GM23338 (cell line): ENCODE measurements at regions not wholly inside any gene's neighbourhood (a gene's known extent, or its start where the extent isn't known, plus 50 kb on each side); places are given as distances from the start of the nearest gene placed in this dataset.

Source experiments
- ATAC-seq: fragments of 200-7000 bp; cut with Tn5 transposase; 3 replicates; pipeline ENCODE4 v1.9.1; 2020
- DNase-seq: peaks from one replicate; pipeline ENCODE4 v3.0.0-alpha.2; 2015; ENCODE audit warnings: low spot score
- H2AFZ ChIP-seq: fragments of 200-600 bp; sonication (generic); 2 replicates; pipeline ENCODE4 v1.8.0; 2016; ENCODE audit warnings: antibody characterized with exemption, mild to moderate bottlenecking, moderate library complexity
- H3F3A ChIP-seq: fragments of 200-600 bp; sonication (generic); replicated peaks from 2 replicates; pipeline ENCODE4 v1.8.0; 2017; ENCODE audit warnings: antibody characterized with exemption, mixed run types, low read depth
- H3K27ac ChIP-seq: fragments of 200-600 bp; sonication (generic); 2 replicates; pipeline ENCODE4 v1.6.1; 2016; ENCODE audit warnings: low read depth
- H3K27me3 ChIP-seq: fragments of 200-600 bp; sonication (generic); 2 replicates; pipeline ENCODE4 v1.8.0; 2016; ENCODE audit warnings: mild to moderate bottlenecking, mixed run types, moderate library complexity; ENCODE audit not compliant: insufficient read depth
- H3K36me3 ChIP-seq: fragments of 200-600 bp; sonication (generic); 2 replicates; pipeline ENCODE4 v1.8.0; 2016; ENCODE audit warnings: mild to moderate bottlenecking; ENCODE audit not compliant: insufficient read depth
- H3K4me1 ChIP-seq: fragments of 200-600 bp; sonication (generic); 2 replicates; pipeline ENCODE4 v1.8.0; 2016; ENCODE audit warnings: mild to moderate bottlenecking, moderate library complexity; ENCODE audit not compliant: insufficient read depth
- H3K4me2 ChIP-seq: fragments of 200-600 bp; sonication (generic); 2 replicates; pipeline ENCODE4 v1.7.1; 2017; ENCODE audit warnings: mixed run types
- H3K4me3 ChIP-seq: fragments of 200-600 bp; sonication (generic); 2 replicates; pipeline ENCODE4 v1.6.1; 2016; ENCODE audit warnings: mixed run types
- H3K79me2 ChIP-seq: fragments of 200-600 bp; sonication (generic); replicated peaks from 2 replicates; pipeline ENCODE4 v1.8.0; 2017; ENCODE audit warnings: mild to moderate bottlenecking; ENCODE audit not compliant: insufficient read depth
- H3K9me2 ChIP-seq: fragments of 200-600 bp; sonication (generic); 2 replicates; pipeline ENCODE4 v1.8.0; 2017; ENCODE audit not compliant: insufficient read depth
- H4K20me1 ChIP-seq: fragments of 200-600 bp; sonication (generic); replicated peaks from 2 replicates; pipeline ENCODE4 v1.8.0; 2017; ENCODE audit warnings: mild to moderate bottlenecking; ENCODE audit not compliant: insufficient read depth
- H3K27ac Mint-ChIP-seq: 2 replicates; pipeline ENCODE4 v1.8.0; 2020; ENCODE audit warnings: inconsistent platforms, mild to moderate bottlenecking, moderate library complexity, mixed read lengths
- H3K27me3 Mint-ChIP-seq: 3 replicates; pipeline ENCODE4 v1.8.0; 2022; ENCODE audit warnings: low read depth, mild to moderate bottlenecking, moderate library complexity, mixed read lengths, inconsistent platforms; ENCODE audit not compliant: insufficient read depth, poor library complexity
- H3K36me3 Mint-ChIP-seq: 3 replicates; pipeline ENCODE4 v1.8.0; 2021; ENCODE audit warnings: low read depth, mild to moderate bottlenecking, inconsistent platforms, moderate library complexity, mixed read lengths
- H3K4me1 Mint-ChIP-seq: 3 replicates; pipeline ENCODE4 v1.8.0; 2020; ENCODE audit warnings: mild to moderate bottlenecking, inconsistent platforms, mixed read lengths
- H3K4me3 Mint-ChIP-seq: 3 replicates; pipeline ENCODE4 v1.8.0; 2021; ENCODE audit warnings: moderate library complexity, mild to moderate bottlenecking, inconsistent platforms, mixed read lengths
- H3K9me3 Mint-ChIP-seq: 3 replicates; pipeline ENCODE4 v1.8.0; 2020; ENCODE audit warnings: moderate library complexity, mild to moderate bottlenecking, inconsistent platforms, mixed read lengths
- CREB1 ChIP-seq: fragments of 250-450 bp; sonication (Bioruptor Pico); IDR thresholded peaks from 2 replicates; pipeline ENCODE4 v1.5.0; 2020; ENCODE audit warnings: low read depth, mild to moderate bottlenecking, moderate library complexity
- CTCF ChIP-seq, 2 experiments: fragments of 200-600 bp in 1 of 2; sonication (generic) in 1 of 2; conservative IDR thresholded peaks; 2 replicates each; pipeline versions ENCODE4 v1.5.1 to v1.6.1; 2016 to 2017; ENCODE audit warnings: antibody characterized with exemption in 2 of 2, low read depth in 2 of 2, mild to moderate bottlenecking in 2 of 2, moderate library complexity in 1 of 2
- ETS1 ChIP-seq: IDR thresholded peaks from 2 replicates; pipeline ENCODE4 v1.6.1; 2016; ENCODE audit warnings: antibody characterized with exemption
- EZH2 ChIP-seq: fragments of 200-600 bp; sonication (generic); IDR thresholded peaks from one replicate; pipeline ENCODE4 v1.8.0; 2017; ENCODE audit warnings: antibody characterized with exemption, mild to moderate bottlenecking, low read depth; ENCODE audit not compliant: unreplicated experiment
- EZH2phosphoT487 ChIP-seq: fragments of 200-600 bp; sonication (generic); IDR thresholded peaks from one replicate; pipeline ENCODE4 v1.8.1; 2018; ENCODE audit warnings: antibody characterized with exemption; ENCODE audit not compliant: unreplicated experiment
- JUNB ChIP-seq: IDR thresholded peaks from one replicate; pipeline ENCODE4 v1.6.1; 2016; ENCODE audit warnings: antibody characterized with exemption; ENCODE audit not compliant: unreplicated experiment
- NANOG ChIP-seq: IDR thresholded peaks from 2 replicates; pipeline ENCODE4 v1.6.1; 2016; ENCODE audit warnings: antibody characterized with exemption, borderline replicate concordance
- POLR2AphosphoS5 ChIP-seq: IDR thresholded peaks from 2 replicates; pipeline ENCODE4 v1.6.1; 2016; ENCODE audit warnings: antibody characterized with exemption, low read depth
- REST ChIP-seq: IDR thresholded peaks from one replicate; pipeline ENCODE4 v1.6.1; 2018; ENCODE audit warnings: antibody characterized with exemption; ENCODE audit not compliant: unreplicated experiment
- STAT1 ChIP-seq: IDR thresholded peaks from one replicate; pipeline ENCODE4 v1.6.1; 2016; ENCODE audit warnings: antibody characterized with exemption; ENCODE audit not compliant: unreplicated experiment
- ZNF114 ChIP-seq: fragments of 250-450 bp; sonication (Bioruptor Pico); IDR thresholded peaks from 2 replicates; pipeline ENCODE4 v1.5.0; 2020; ENCODE audit warnings: mild to moderate bottlenecking, moderate library complexity
- ZNF331 ChIP-seq: fragments of 250-450 bp; sonication (Bioruptor Pico); IDR thresholded peaks from 2 replicates; pipeline ENCODE4 v1.5.0; 2020; ENCODE audit warnings: low read depth, mild to moderate bottlenecking, moderate library complexity
- ZNF462 ChIP-seq: fragments of 250-450 bp; sonication (Bioruptor Pico); IDR thresholded peaks from 2 replicates; pipeline ENCODE4 v1.5.0; 2020; ENCODE audit warnings: mild to moderate bottlenecking, moderate library complexity

- no peaks in the 10 kb centered on the region for H3F3A ChIP-seq
- Mint-ChIP-seq H3K4me3 (no peak overlapping the region), H3K9me3 (0 out of 3 replicates have a peak, but pooled peaks cover 2% of the 10 kb centered on the region), H3K36me3 (no peaks in the 10 kb centered on the region), H3K27ac (no peak overlapping the region), H3K27me3 (no peaks in the 10 kb centered on the region), H3K4me1 (peaks cover 2% of the 10 kb centered on the region; the same call in 1 of the 3 replicates)
- no peak overlapping the region for H3K27ac ChIP-seq
- no peak overlapping the region for H3K4me3 ChIP-seq
- no peaks in the 10 kb centered on the region for H3K27me3 ChIP-seq
- no peaks in the 10 kb centered on the region; the same call in 1 of the 2 replicates for H3K9me2 ChIP-seq
- no peaks in the 10 kb centered on the region for H3K79me2 ChIP-seq
- no peaks in the 10 kb centered on the region for H3K36me3 ChIP-seq
- DNase-seq = no peak
- no peak for TF ChIP-seq REST
- TF ChIP-seq CTCF (conservative IDR thresholded peaks at IDR 0.05; ENCODE audit: low read depth in 2 of 2) = no peak
- TF ChIP-seq ETS1 = no peak
- TF ChIP-seq EZH2 = no peak
- TF ChIP-seq ZNF114 (CRISPR knock-in tag) = no peak
- no peak for TF ChIP-seq JUNB
- TF ChIP-seq ZNF331 = no peak
- TF ChIP-seq STAT1 = no peak
- no peak for TF ChIP-seq EZH2phosphoT487
- TF ChIP-seq ZNF462 (CRISPR knock-in tag) = no peak
- TF ChIP-seq NANOG = no peak
- TF ChIP-seq POLR2AphosphoS5 = no peak
- no peak for TF ChIP-seq CREB1 (CRISPR knock-in tag)
- H3K4me1 ChIP-seq = peaks cover 7% of the 10 kb centered on the region; the same call in 1 of the 2 replicates
- H4K20me1 ChIP-seq = no peaks in the 10 kb centered on the region
- H3K4me2 ChIP-seq = no peak overlapping the region
- no peak for ATAC-seq
- no peak overlapping the region for H2AFZ ChIP-seq
Measured at GRCh38 chr7:53675835-53676234, 640.4 kb downstream of the POM121L12 start.
